ENCODE measurements at regions not wholly inside any gene's neighbourhood (a gene's known extent, or its start where the extent isn't known, plus 50 kb on each side); places are given as distances from the start of the nearest gene placed in this dataset.
"Not testable (repeated sequence)": the region's sequence is repeated elsewhere in the genome, so short reads cannot be mapped to it uniquely, and the experiment has no call there.

- DNase-seq (ENCODE audit: low read depth): no peak
These were observed 169.9 kb downstream of the MC4R start for GRCh38 chr18:60202708-60203107.

DNA sequence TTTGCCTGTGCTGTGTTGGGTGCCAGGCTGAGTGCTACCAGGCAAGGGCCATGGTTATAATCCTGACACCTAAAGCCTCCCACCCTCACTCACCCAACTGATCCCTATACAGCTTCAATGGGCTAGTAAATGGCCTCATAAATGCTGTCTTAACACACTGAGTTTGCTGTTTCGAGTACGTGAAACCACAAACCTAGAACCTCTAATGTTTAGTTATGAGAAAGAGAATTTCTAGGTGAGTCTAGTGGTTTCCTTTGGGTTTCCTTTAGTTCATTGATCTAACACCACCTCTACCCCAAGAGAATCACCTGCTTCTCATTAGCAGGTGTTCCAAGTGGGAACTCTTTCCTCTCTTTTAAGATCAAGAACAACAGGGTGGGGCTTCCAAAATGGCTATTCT, 172.0 kb downstream of the MC4R start:
- DNase-seq (ENCODE audit: low read depth): no peak

GRCh38 chr18:60199505-60199904, 173.1 kb downstream of the MC4R start:
- no peak for DNase-seq (ENCODE audit: low read depth)

GRCh38 chr18:60197671-60198462, 174.7 kb downstream of the MC4R start:
- DNase-seq (ENCODE audit: low read depth): no peak

DNA sequence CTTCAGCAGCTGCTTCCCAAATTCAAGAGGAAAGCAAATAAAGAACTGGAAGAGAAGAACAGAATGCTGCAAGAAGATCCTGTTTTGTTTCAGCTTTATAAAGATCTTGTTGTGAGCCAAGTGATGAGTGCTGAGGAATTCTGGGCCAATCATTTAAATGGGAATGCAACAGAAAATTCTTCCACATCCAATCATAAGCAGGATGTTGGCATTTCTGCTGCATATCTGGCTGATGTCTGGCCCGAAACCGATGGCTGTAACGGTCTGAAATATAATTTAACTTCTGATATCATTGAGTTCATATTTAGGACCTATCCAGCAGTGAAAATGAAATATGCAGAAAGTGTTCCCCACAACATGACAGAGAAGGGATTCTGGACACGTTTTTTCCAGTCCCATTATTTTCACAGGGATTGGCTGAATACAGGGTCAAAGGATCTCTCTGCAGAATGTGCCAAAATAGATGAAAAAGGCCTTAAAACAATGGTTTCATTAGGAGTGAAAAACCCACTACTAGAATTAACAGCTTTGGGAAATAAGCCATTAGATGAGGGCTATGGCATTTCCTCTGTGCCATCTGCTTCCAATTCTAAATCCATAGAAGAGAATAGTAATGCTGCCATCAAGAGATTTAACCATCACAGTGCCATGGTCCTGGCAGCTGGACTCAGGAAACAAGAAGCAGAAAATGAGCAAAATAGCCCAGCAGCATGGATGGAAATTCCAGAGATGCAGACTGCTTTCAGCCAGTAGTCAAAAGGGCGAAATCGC, 175.6 kb downstream of the MC4R start:
- DNase-seq (ENCODE audit: low read depth): no peak

DNA sequence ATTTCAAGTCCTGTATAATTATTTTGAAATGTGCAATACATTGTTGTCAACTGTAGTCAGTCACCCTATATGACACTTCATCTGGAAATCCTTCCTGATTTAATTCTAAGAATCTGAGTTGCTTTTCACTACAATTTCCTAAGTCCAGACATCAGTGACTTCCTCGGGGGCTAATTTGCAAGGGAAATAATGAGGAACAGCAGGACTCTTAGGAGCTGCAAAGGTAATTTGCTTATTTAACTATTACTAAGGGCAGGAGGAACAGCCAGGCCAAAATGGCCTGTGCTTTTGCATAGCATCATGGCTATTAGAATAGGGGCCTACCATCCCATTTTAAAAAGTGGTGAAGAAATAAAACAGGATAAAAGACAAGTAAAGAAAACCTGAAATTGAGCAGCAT, 178.8 kb downstream of the MC4R start:
- DNase-seq (ENCODE audit: low read depth): no peak

DNA sequence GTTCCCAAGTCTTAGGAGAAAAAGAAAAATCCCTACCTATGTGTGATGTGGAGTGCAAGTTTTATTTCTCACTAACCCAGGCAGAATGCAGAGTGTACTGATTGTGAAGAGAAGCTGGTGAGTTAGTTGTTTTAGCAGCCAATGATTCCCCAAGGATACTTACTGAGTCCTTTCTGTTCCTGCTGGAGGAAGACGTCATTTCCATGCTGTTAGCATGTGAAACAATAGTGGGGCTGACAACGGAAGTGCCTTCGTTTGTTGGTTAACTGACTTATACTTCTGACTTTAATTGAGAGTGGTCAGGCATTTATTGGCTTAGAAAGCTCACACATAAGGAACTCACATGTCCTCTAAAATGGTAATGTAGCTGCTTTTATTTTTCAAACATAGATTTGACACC, 180.6 kb downstream of the MC4R start:
- DNase-seq (ENCODE audit: low read depth): no peak

- DNase-seq (ENCODE audit: low read depth): no peak
These were observed 182.7 kb downstream of the MC4R start for GRCh38 chr18:60189856-60190255.

GRCh38 chr18:60188958-60189357, 183.6 kb downstream of the MC4R start:
- DNase-seq (ENCODE audit: low read depth): no peak

DNA sequence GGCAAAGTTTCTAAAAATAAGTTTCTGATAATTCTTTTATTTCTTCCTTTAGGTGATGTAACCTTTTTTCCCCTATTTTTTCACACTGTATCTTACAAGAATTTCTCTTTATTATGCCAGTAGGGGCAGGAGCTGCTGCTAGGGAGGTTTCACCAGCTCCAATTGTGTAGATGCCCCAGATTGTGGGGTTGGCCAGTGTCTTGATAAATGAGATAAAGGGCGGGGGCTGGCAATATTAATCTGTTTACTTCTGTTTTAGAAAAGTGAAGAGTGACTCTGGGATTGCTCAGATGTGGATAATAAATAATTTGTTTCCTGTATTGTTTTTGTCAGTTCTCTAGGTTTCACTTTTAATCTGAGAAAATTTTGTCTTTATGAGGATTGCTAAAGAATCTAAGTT, 190.4 kb downstream of the MC4R start:
- DNase-seq (ENCODE audit: low read depth): no peak

- no peak for DNase-seq (ENCODE audit: low read depth)
These were observed 191.9 kb downstream of the MC4R start for GRCh38 chr18:60180671-60181070.

GRCh38 chr18:60178224-60178623, 194.4 kb downstream of the MC4R start:
- DNase-seq (ENCODE audit: low read depth): not testable (repeated sequence)

DNA sequence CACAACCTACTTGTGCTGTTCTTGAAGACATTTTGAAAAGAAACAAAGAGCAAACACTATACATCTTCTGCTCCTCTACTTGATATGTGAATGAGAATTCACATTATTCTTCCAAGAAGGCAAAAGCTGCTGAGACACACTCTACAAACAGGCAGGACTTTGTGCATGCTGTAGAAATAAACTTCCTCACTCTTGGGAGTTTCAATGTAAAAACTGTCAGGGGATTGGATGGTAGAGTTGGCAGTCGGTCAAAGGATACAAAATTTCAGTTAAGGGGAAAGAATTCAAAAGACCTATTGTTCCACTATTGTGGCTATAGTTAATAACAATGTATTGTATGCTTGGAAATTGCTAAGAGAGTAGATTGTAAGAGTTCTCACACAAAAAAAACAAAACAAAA, 196.3 kb downstream of the MC4R start:
- DNase-seq (ENCODE audit: low read depth): no peak

GRCh38 chr18:60174832-60175231, 197.7 kb downstream of the MC4R start:
- no peak for DNase-seq (ENCODE audit: low read depth)

GRCh38 chr18:60172030-60172429, 200.5 kb downstream of the MC4R start:
- DNase-seq (ENCODE audit: low read depth): no peak

DNA sequence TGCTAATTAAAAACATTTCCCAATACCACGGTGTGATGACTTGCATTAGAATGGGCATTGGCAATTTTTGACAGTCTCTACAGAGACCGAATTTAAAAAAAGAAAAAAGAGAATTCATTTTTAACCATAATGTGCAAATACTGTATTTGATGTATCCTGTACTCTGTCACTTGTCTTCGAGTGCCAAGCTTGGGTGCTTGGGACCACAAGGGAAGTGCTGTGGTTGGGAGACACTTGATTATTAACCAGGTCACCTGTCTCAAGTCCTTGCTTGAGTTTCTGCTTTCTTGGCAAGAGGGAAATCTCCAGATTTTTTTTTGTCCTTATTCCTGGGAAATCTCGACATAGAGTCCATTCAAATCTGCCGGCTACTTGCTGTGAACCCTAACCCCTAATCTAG, 209.0 kb downstream of the MC4R start:
- no peak for DNase-seq (ENCODE audit: low read depth)

DNA sequence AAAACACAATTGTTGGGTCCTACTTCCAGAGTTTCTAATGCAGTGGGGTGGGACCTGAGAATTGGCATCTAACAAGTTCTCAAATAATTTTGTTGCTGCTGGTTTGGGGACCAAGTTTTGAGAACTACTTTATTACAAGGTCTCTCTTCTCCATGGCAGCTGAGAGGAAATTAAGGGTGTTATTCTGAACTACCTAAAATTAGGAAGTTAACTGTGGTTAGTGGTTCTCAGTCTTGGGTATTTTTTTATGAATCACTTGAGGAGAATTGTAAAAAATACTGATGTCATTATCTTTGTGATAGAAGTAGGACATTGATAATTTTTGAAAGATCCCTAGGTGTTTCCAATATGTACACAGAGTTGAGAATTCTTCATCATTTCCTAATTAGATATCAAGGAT, 210.2 kb downstream of the MC4R start:
- DNase-seq (ENCODE audit: low read depth): no peak

DNA sequence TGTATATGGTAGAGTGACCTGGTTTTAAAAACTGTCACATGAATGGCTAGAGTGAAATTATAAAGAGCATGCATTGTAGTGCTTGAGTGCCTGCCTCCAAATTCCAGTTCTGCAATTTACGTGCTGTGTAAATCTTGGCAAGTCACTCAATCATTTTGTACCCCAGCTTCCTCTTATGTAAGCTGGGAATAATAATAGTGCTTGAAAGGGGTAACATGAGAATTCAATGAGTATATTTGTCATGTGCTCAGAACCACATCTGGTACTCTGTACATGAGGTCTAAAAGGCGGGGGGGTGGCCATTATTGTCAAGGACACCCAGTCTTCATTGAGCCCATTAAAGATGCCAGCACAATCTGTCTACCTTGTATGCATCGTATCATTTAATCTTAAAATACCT, 214.8 kb downstream of the MC4R start:
- no peak for DNase-seq (ENCODE audit: low read depth)

DNA sequence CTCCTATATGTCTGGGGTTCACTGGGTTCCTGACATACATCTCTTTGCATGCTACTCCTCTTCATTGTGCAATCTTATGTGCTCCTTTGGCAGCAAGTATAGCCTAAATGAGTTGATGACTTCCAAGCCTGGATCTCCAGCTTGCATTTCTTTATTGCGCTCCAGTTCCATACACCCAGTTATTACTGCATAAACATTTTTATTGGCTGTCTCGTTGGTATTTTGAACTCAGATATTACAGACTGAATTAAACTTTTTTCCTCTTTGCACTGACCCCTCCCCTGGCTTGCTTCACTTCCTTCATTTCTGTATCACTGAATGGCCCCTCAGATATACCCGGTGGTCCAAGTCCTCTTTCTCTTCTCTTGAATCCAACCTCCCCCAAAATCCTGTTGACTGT, 219.2 kb downstream of the MC4R start:
- DNase-seq (ENCODE audit: low read depth): no peak

- no peak for DNase-seq (ENCODE audit: low read depth)
These were observed 223.3 kb downstream of the MC4R start for GRCh38 chr18:60149316-60149715.

- no peak for DNase-seq (ENCODE audit: low read depth)
These were observed 225.3 kb downstream of the MC4R start for GRCh38 chr18:60147323-60147722.

- DNase-seq (ENCODE audit: low read depth): no peak
These were observed 226.2 kb downstream of the MC4R start for GRCh38 chr18:60146220-60146960.

- peak; percentile 2 for DNase-seq (ENCODE audit: low read depth)
These were observed 226.8 kb downstream of the MC4R start for GRCh38 chr18:60145776-60146175.
